Neural cell (in vitro differentiated cells): ENCODE measurements at regions not wholly inside any gene's neighbourhood (a gene's known extent, or its start where the extent isn't known, plus 50 kb on each side); places are given as distances from the start of the nearest gene placed in this dataset.

Experiments
- MXI1 ChIP-seq: fragments of 450-650 bp; conservative IDR thresholded peaks from 2 replicates; pipeline ENCODE4 v1.6.1; 2014; ENCODE audit warnings: antibody characterized with exemption, mild to moderate bottlenecking; ENCODE audit not compliant: poor library complexity, severe bottlenecking
- POLR2AphosphoS5 ChIP-seq: IDR thresholded peaks from 2 replicates; pipeline ENCODE4 v1.6.1; 2012
- RAD21 ChIP-seq: fragments of 450-650 bp; conservative IDR thresholded peaks from 2 replicates; pipeline ENCODE4 v1.6.1; 2014; ENCODE audit warnings: antibody characterized with exemption, mild to moderate bottlenecking, moderate library complexity
- SMC3 ChIP-seq: fragments of 450-650 bp; conservative IDR thresholded peaks from 2 replicates; pipeline ENCODE4 v1.6.1; 2014; ENCODE audit warnings: antibody characterized with exemption, mild to moderate bottlenecking, moderate library complexity; ENCODE audit not compliant: poor library complexity
- TAF1 ChIP-seq: IDR thresholded peaks from 2 replicates; pipeline ENCODE4 v1.6.1; 2012; ENCODE audit warnings: low read depth
- TF ChIP-seq, protein P1 (sequence below): fragments of 450-650 bp; IDR thresholded peaks from 2 replicates; pipeline ENCODE4 v1.5.1; 2014; ENCODE audit warnings: antibody characterized with exemption, mild to moderate bottlenecking, moderate library complexity; ENCODE audit not compliant: poor library complexity, severe bottlenecking

DNA sequence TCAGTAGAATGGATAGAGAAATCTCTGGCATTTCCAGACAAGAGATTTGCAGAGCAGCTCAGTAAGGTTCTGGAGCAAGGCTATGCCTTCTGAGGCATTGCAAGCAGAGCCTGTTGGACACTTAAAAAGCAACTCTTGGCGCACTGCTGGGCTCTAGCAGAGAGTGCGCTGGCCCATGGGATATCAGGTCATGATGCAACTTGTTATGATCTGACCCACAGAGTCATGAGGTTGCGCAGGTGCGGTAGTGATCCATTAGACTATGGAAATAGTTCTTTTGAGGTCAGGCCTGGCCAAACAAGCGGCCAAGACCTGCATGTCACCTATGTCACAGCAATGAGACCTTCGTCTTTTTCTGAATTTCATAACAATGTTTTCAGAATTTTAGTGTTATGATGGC is 168.6 kb downstream of the TMTC3 start:
- TF ChIP-seq RAD21 (no peak), TAF1 (no peak), MXI1 (no peak), SMC3 (no peak), POLR2AphosphoS5 (no peak)
- TF ChIP-seq, protein P1, sequence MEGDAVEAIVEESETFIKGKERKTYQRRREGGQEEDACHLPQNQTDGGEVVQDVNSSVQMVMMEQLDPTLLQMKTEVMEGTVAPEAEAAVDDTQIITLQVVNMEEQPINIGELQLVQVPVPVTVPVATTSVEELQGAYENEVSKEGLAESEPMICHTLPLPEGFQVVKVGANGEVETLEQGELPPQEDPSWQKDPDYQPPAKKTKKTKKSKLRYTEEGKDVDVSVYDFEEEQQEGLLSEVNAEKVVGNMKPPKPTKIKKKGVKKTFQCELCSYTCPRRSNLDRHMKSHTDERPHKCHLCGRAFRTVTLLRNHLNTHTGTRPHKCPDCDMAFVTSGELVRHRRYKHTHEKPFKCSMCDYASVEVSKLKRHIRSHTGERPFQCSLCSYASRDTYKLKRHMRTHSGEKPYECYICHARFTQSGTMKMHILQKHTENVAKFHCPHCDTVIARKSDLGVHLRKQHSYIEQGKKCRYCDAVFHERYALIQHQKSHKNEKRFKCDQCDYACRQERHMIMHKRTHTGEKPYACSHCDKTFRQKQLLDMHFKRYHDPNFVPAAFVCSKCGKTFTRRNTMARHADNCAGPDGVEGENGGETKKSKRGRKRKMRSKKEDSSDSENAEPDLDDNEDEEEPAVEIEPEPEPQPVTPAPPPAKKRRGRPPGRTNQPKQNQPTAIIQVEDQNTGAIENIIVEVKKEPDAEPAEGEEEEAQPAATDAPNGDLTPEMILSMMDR, result no peak
